ENCODE measurements at regions not wholly inside any gene's neighbourhood (a gene's known extent, or its start where the extent isn't known, plus 50 kb on each side); places are given as distances from the start of the nearest gene placed in this dataset.

DNA sequence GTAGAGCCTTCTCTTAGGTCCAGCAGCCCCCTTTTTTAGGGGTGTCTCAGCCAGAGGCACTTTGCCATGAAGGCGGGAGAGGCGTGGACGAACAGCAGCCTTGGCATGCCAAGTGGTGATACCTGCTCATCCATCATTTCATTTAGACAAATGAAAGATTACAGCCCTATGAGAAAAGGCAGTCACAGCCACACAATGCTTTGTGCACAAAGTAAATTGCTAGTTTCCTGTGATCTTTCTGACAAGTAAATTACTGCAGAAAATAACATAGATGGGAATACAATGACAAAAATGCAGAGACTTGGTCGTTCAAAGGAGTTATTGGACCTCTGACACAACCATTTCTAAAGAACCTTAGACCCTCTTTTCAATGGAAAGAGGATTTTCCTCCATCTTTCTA, 94.9 kb downstream of the RND3 start:
- TF ChIP-seq YY1 (IDR thresholded peaks at IDR 0.05; ENCODE audit: insufficient read depth, insufficient read length) (no peak), ZNF274 (IDR thresholded peaks at IDR 0.05; ENCODE audit: low read depth, low read length) (no peak), SUZ12 (IDR thresholded peaks at IDR 0.05; ENCODE audit: extremely low read depth, insufficient read depth, insufficient read length) (no peak)
